Activated T-cell treated with anti-CD3 and anti-CD28 coated beads, Interleukin-2, amount 50 U/mL, for 24 hours (primary cell): ENCODE measurements at regions not wholly inside any gene's neighbourhood (a gene's known extent, or its start where the extent isn't known, plus 50 kb on each side); places are given as distances from the start of the nearest gene placed in this dataset.

Source experiments
- DNase-seq: peaks from one replicate; pipeline ENCODE4 v3.0.0-alpha.2; 2020
- H3K27ac Mint-ChIP-seq: 2 replicates; pipeline ENCODE4 v1.8.0; 2020; ENCODE audit warnings: mild to moderate bottlenecking, mixed read lengths
- H3K27me3 Mint-ChIP-seq: 2 replicates; pipeline ENCODE4 v1.8.0; 2020; ENCODE audit warnings: mixed read lengths
- H3K36me3 Mint-ChIP-seq: 2 replicates; pipeline ENCODE4 v1.8.0; 2020; ENCODE audit warnings: low read depth, mixed read lengths
- H3K4me1 Mint-ChIP-seq: 2 replicates; pipeline ENCODE4 v1.8.0; 2020; ENCODE audit warnings: low read depth, mixed read lengths
- H3K4me3 Mint-ChIP-seq: 2 replicates; pipeline ENCODE4 v1.8.0; 2020; ENCODE audit warnings: mild to moderate bottlenecking, moderate library complexity, mixed read lengths
- H3K9me3 Mint-ChIP-seq: 2 replicates; pipeline ENCODE4 v1.8.0; 2020; ENCODE audit warnings: mixed read lengths

DNA sequence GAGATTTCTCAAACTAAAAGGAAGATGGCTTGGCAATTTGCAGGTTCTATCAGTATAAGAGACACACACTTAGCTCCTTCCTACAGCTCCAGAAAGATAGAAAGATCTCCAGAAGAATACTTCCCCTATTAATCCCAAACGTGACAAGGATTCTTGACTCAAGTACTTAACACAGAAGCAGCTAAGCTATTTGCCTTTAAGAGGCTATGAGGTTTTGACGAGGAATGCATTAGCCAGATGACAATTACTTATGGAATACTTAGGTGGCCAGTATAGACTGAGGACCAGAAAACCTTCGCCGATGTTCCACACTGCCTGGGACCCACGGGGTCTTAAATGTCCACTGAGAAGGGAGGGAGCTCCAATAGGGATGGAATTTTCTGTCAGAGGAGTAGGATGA lies 340.5 kb upstream of the KIF2A start:
- H3K9me3 Mint-ChIP-seq = no peaks in the 10 kb centered on the region
- no peaks in the 10 kb centered on the region for H3K4me1 Mint-ChIP-seq
- no peak overlapping the region for H3K4me3 Mint-ChIP-seq
- H3K27me3 Mint-ChIP-seq = peaks cover 2% of the 10 kb centered on the region
- no peak overlapping the region for H3K27ac Mint-ChIP-seq
- DNase-seq = no peak
- H3K36me3 Mint-ChIP-seq = no peaks in the 10 kb centered on the region

DNA sequence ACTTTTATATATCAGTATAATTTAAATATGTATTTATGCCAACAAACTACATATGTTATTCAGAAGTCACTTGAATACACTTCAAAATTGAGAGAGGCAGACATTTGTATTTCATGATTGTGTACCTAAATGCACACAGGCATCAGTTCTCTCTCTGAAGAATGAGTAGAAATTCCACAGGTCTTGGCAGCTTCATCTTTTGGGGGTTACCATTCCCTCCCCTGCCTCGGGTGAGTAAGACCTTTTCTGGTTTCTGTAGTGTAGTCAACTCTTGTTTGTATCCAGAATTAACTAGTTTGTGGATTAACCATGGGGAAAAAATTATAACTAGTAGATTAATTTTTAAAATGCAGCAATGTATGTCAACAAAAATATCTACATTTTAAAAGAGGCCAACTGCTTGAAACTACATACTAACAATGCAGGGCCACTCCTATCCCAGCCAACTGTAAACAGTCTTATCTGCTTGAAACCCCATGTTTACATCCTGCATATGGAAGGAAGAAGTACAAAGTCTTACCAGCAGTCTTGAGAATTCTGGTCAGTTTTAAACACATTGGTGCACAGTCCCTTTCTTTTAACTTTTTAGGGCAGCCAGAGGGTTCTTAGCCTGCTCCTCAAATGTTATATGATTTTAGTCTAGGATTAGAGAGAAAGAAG lies 339.6 kb upstream of the KIF2A start:
- DNase-seq = no peak
- peaks cover 2% of the 10 kb centered on the region for H3K27me3 Mint-ChIP-seq
- H3K27ac Mint-ChIP-seq = no peak overlapping the region
- H3K36me3 Mint-ChIP-seq = no peaks in the 10 kb centered on the region
- H3K4me3 Mint-ChIP-seq = no peak overlapping the region
- H3K9me3 Mint-ChIP-seq = no peaks in the 10 kb centered on the region
- no peaks in the 10 kb centered on the region for H3K4me1 Mint-ChIP-seq

DNA sequence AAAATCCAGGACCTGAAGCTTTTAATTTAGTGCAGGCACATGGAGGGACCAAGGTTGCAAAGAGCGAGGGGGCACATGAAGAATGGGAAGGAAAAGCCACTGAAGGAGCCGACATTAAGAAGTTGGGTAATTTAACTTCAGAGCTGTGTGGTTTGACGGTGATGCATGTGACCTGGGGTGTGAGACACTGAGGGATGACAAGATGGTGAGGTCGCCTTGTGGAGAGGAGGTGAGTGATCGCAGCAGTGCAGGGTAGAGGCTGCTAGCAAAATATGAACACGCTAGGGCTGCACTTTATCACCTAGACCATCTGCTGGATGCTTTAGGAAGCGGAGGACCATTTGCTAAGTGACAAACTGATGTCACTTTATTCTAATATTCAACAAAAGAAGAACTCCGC lies 339.0 kb upstream of the KIF2A start:
- H3K4me1 Mint-ChIP-seq = no peaks in the 10 kb centered on the region
- DNase-seq = no peak
- no peak overlapping the region for H3K27ac Mint-ChIP-seq
- H3K27me3 Mint-ChIP-seq = peaks cover 2% of the 10 kb centered on the region
- no peaks in the 10 kb centered on the region for H3K36me3 Mint-ChIP-seq
- no peaks in the 10 kb centered on the region for H3K9me3 Mint-ChIP-seq
- H3K4me3 Mint-ChIP-seq = no peak overlapping the region

DNA sequence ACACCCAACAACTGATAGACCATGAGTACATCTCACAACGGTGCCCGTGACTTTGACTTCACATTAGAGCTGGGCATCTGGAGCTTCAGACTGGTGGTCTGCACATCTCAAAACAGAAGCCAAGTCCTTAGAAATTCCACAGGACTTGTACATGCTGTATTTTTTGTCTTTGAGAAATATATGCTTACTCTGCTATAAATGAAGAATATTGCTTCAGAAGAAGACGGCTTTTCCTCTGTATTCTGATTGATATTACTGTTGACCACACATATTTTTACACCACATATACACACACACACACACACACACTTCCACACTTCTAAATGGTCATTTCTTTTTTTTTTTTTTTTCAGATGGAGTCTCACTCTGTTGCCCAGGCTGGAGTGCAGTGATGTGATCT lies 338.3 kb upstream of the KIF2A start:
- no peak overlapping the region for H3K4me3 Mint-ChIP-seq
- H3K36me3 Mint-ChIP-seq = no peaks in the 10 kb centered on the region
- peaks cover 2% of the 10 kb centered on the region for H3K27me3 Mint-ChIP-seq
- H3K4me1 Mint-ChIP-seq = no peaks in the 10 kb centered on the region
- H3K9me3 Mint-ChIP-seq = no peaks in the 10 kb centered on the region
- no peak overlapping the region for H3K27ac Mint-ChIP-seq
- DNase-seq = no peak

DNA sequence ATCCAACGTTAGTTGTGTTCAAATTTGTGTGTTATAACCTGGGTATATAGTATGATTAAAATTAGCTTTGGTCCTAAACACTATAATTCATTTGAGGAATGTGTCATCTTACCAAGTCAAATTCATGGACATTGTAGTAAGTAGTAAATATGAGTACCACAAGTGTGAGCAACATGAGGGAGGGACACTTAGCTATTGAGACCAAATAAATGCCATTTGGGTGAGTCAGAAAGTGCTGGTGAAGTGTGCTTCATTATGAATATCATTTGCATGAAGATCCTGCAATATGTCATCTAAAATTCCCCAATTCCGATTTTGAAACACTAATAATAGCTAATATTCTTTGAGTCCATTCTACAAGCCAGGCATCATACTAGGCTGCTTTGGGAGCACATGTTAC lies 336.7 kb upstream of the KIF2A start:
- no peak overlapping the region for H3K4me3 Mint-ChIP-seq
- no peak overlapping the region for H3K27ac Mint-ChIP-seq
- no peaks in the 10 kb centered on the region for H3K36me3 Mint-ChIP-seq
- H3K4me1 Mint-ChIP-seq = no peaks in the 10 kb centered on the region
- no peaks in the 10 kb centered on the region for H3K9me3 Mint-ChIP-seq
- peaks cover 2% of the 10 kb centered on the region for H3K27me3 Mint-ChIP-seq
- no peak for DNase-seq

DNA sequence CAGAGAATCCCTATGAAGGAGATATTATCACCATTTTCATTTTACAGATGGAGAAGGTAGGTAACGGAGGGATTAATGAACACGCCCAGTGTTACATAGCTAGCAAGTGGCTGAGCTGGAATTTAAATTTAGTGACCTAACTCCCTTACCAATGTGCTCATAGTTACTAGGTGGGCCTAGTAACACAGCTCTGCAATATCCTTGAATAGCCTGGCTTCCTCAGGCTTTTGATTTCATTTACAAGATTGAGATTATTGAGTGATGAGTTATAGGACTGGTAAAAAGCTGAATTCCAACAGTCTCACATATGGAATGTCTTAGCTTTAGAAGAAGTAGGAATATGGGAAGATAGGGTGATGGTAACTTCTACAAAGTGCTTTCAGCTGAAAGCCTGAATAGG lies 336.3 kb upstream of the KIF2A start:
- Mint-ChIP-seq H3K9me3 (no peaks in the 10 kb centered on the region), H3K27ac (no peak overlapping the region), H3K4me3 (no peak overlapping the region), H3K27me3 (peaks cover 2% of the 10 kb centered on the region), H3K4me1 (no peaks in the 10 kb centered on the region), H3K36me3 (no peaks in the 10 kb centered on the region)
- no peak for DNase-seq

DNA sequence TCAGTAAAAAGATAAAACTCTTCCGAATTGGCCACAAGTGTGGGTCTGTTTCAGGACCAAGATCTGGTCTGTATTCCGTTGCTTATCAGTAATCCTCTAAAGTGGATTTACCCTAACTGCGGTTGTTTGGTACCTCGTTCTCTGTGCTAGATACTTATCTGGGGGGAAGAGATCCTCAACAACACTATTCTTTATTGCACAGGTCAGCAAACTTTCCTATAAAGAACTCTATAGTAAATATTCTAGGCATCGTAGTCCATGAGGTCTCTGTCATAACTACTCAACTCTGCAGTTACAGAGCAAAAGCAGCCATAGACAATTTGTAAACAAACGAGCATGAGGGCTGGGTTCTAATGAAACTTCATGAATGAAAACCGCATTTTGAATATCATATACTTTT lies 335.8 kb upstream of the KIF2A start:
- no peaks in the 10 kb centered on the region for H3K9me3 Mint-ChIP-seq
- no peak overlapping the region for H3K27ac Mint-ChIP-seq
- peaks cover 2% of the 10 kb centered on the region for H3K27me3 Mint-ChIP-seq
- H3K4me1 Mint-ChIP-seq = no peaks in the 10 kb centered on the region
- no peak overlapping the region for H3K4me3 Mint-ChIP-seq
- no peak for DNase-seq
- H3K36me3 Mint-ChIP-seq = no peaks in the 10 kb centered on the region

DNA sequence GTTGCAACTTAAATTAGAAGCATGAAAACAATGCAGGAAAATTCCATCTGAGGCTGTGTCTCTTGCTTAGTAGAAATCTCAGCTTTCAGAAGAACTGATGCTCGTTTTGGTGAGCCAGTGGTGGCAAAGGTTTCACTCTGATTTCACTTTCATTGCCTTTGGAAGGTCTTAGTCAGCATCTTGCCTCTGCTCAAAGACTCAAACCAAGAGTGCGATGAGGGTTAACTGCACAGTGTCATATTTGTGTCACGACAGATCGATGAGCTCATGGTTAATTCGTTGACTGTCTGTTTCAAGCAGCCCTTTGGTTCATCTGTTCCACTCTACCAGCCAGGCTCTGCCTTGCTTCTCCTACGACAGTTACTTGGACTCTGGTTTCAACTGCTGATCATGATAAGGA lies 331.3 kb upstream of the KIF2A start:
- H3K9me3 Mint-ChIP-seq = no peaks in the 10 kb centered on the region
- H3K4me1 Mint-ChIP-seq = no peaks in the 10 kb centered on the region
- H3K27me3 Mint-ChIP-seq = no peaks in the 10 kb centered on the region
- no peak overlapping the region for H3K27ac Mint-ChIP-seq
- no peaks in the 10 kb centered on the region for H3K36me3 Mint-ChIP-seq
- no peak for DNase-seq
- no peak overlapping the region for H3K4me3 Mint-ChIP-seq

DNA sequence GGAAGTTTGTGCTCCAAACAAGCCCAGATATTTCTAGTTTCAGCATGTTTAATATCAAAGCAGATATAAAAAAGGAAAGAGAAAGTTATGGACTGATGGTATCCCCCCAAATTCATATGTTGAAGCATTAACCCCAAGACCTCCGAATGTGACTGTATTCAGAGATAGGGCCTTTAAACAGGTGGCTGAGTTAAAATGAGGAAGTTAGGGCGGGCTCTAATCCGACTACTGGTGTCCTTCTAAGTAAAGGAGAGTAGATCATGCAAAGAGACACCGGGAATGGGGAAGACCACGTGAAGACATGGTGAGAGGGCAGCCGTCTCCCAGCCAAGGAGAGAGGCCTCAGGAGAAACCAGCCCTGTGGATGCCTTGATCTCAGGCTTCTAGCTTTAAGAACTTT lies 324.1 kb upstream of the KIF2A start:
- Mint-ChIP-seq H3K27ac (no peak overlapping the region), H3K4me3 (no peak overlapping the region), H3K27me3 (no peaks in the 10 kb centered on the region), H3K4me1 (no peaks in the 10 kb centered on the region), H3K36me3 (no peaks in the 10 kb centered on the region), H3K9me3 (no peaks in the 10 kb centered on the region)
- no peak for DNase-seq

DNA sequence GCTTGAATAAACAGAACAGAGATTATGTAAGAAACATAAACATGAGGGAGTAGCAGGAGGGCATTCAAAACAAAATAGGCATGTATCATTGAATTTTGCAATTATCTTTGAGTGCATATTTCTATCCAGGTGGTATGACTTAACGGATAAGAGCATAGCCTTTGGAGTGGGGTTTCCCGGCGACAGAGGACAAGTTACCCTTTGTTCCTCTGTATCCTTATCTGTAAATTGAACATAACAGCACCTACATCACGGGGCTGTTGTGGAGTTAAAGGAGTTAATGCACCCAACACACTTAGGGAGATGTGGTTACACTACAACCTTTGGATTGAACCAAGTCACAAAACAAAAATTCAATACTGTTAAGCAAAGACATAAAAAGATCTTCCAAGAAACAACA lies 314.6 kb upstream of the KIF2A start:
- H3K27ac Mint-ChIP-seq = no peak overlapping the region
- no peaks in the 10 kb centered on the region for H3K4me1 Mint-ChIP-seq
- no peak overlapping the region for H3K4me3 Mint-ChIP-seq
- DNase-seq = no peak
- H3K9me3 Mint-ChIP-seq = peaks cover 2% of the 10 kb centered on the region
- H3K27me3 Mint-ChIP-seq = no peaks in the 10 kb centered on the region
- H3K36me3 Mint-ChIP-seq = no peaks in the 10 kb centered on the region

DNA sequence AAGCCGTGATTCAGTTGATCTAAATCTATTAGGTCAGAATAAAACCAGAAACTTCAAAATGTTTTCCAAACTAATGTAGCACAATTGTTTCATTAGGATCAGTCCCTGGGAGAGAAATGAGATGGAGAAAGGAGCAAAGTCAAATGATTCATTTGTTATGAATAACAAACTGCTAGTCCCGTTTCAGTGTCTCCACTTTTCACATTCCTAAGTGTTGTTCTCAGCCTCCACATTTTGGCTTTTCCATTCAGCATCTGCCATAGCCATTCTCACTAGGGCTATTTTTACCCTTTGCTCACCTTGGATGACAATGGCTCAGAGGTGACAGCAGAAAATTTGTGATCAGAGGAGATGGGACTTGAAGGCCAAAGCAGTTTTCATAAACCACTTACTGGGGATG lies 314.1 kb upstream of the KIF2A start:
- Mint-ChIP-seq H3K9me3 (peaks cover 2% of the 10 kb centered on the region), H3K27ac (no peak overlapping the region), H3K4me3 (no peak overlapping the region), H3K36me3 (no peaks in the 10 kb centered on the region), H3K4me1 (no peaks in the 10 kb centered on the region), H3K27me3 (no peaks in the 10 kb centered on the region)
- no peak for DNase-seq

DNA sequence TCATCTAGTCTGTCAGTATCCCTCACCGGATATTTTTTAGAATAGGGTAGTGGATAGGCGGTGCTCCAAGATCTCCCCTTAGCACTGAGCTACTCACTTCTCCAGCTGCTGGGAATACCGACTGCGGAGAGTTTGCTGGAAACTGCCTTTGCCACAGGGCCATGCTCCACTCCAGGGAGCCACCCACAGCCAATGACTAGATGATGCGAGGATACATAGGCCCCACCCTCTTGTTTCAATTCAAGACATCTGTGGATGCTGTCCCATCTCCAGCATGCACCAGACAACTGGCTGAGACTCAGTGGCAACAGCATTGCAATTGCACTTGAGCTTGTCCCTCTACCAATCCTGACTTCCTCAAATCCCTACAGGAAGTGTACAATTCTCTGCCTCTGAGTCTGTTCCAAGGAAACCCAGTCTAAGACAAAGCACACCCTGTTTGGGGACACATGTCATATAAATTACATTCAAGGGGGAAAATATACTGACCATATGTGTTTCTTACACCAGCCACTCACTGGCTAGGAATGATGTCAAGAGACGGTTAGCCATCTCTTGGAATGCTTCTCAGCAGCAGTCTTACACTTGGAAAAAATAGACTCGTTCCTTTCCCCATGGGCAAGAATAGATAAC lies 312.6 kb upstream of the KIF2A start:
- Mint-ChIP-seq H3K36me3 (no peaks in the 10 kb centered on the region), H3K4me3 (no peak overlapping the region), H3K4me1 (no peaks in the 10 kb centered on the region), H3K27ac (no peak overlapping the region), H3K9me3 (no peaks in the 10 kb centered on the region), H3K27me3 (no peaks in the 10 kb centered on the region)
- DNase-seq = no peak

DNA sequence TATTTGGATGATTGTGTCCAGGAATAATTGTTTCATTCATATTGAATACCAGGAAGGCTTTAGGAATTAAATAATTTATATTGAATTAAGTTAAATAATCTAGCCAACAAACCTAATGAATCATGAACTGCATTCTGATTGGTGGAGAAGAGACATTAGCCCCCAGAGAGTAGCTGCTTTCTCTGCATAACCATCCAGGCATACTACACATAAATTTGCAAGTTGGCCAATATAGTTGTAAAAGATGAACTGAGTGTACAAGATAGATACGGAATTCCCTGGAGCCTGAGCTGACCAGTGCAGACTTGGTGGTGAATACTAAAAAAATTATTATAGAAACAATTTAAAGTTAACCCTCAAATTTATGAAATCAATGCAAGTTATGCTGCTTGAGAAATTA lies 311.8 kb upstream of the KIF2A start:
- no peaks in the 10 kb centered on the region for H3K9me3 Mint-ChIP-seq
- no peak overlapping the region for H3K27ac Mint-ChIP-seq
- H3K36me3 Mint-ChIP-seq = no peaks in the 10 kb centered on the region
- H3K4me1 Mint-ChIP-seq = no peaks in the 10 kb centered on the region
- H3K4me3 Mint-ChIP-seq = no peak overlapping the region
- DNase-seq = no peak
- no peaks in the 10 kb centered on the region for H3K27me3 Mint-ChIP-seq

DNA sequence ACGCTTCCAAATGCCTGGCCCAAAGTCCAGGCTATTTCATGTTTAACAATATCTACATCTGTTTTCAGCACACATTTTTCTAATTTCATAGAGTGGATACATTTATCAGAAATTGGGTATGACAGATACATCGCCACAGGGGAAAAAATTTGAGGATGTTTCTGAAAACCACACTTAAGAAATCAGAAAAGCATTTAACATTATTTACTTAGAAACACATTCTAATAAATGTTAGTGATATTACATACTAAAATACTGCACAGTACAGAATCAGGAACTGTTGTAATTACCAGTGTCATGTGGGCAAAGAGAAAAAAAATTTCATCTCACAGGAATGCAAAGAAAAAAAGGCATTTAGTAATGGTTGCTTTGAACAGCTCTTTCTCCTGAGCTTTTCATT lies 310.5 kb upstream of the KIF2A start:
- Mint-ChIP-seq H3K4me1 (no peaks in the 10 kb centered on the region), H3K27me3 (no peaks in the 10 kb centered on the region), H3K4me3 (no peak overlapping the region), H3K36me3 (no peaks in the 10 kb centered on the region), H3K9me3 (no peaks in the 10 kb centered on the region), H3K27ac (no peak overlapping the region)
- DNase-seq = no peak

DNA sequence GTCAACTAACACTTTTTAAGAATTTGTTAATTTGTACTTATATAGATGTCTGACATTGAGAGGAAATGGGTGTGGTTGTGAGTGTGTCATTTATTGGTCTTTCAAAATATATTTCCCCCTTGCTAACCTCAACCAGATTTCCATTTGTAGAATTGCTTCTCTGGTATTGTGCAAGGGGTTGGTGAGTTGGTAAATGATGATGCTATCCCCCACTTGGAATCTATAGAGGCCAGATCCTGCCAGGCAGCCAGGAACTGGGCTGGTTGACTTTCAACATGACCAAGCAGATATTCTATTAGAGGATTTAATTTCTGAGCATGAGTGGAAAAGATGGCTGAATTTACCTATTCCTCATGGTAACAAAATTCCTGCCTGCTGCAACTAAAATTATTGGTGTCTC lies 306.6 kb upstream of the KIF2A start:
- no peak for DNase-seq
- no peak overlapping the region for H3K27ac Mint-ChIP-seq
- no peaks in the 10 kb centered on the region for H3K27me3 Mint-ChIP-seq
- no peak overlapping the region for H3K4me3 Mint-ChIP-seq
- no peaks in the 10 kb centered on the region for H3K9me3 Mint-ChIP-seq
- no peaks in the 10 kb centered on the region for H3K4me1 Mint-ChIP-seq
- H3K36me3 Mint-ChIP-seq = no peaks in the 10 kb centered on the region

DNA sequence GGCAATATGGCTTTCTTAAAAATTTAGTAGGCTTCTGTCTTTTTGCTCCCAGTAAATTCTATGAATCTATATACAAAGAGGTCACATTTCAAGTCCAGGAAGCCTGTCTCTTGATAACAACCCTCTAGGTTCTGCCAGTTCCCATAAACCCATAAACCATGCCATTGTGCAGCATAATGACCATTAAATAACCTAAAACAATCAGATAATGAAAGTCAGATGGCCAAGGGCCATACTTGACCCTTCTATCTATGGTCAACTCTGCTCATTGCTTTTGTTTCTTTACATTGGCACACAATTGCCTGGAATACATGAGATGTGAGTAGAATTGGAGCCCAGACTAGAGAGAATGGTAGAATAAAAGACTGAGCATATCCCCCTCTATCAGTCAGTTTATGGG lies 305.4 kb upstream of the KIF2A start:
- H3K36me3 Mint-ChIP-seq = no peaks in the 10 kb centered on the region
- no peaks in the 10 kb centered on the region for H3K4me1 Mint-ChIP-seq
- no peak overlapping the region for H3K27ac Mint-ChIP-seq
- no peak overlapping the region for H3K4me3 Mint-ChIP-seq
- H3K9me3 Mint-ChIP-seq = no peaks in the 10 kb centered on the region
- no peaks in the 10 kb centered on the region for H3K27me3 Mint-ChIP-seq
- no peak for DNase-seq
